GM12872 (cell line): ENCODE measurements at regions not wholly inside any gene's neighbourhood (a gene's known extent, or its start where the extent isn't known, plus 50 kb on each side); places are given as distances from the start of the nearest gene placed in this dataset.

ENCODE experiments used
- TF ChIP-seq, protein P1 (sequence below): IDR thresholded peaks from 3 replicates; pipeline ENCODE4 v1.5.1; 2011; ENCODE audit warnings: low read depth, mild to moderate bottlenecking, low read length, moderate library complexity; ENCODE audit not compliant: insufficient read depth

DNA sequence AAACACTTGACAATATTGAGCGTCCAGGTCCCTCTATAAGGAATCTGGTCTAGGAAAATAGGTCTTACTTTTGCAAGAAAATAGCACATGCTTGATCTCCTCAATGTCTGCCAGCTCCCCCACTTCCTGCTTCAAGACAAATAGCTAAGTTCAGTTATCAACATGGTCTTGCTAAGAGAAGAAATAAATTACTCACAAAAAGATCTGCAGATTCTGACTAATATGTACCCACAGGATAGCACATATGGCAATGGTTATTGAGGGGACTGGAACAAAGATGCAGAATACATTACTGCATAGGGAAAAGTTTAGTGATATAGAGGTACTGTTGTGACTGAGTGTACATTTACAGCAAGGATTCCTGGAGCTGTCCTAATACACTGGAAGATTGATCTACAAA is 457.5 kb upstream of the GRID2 start:
- TF ChIP-seq, protein P1, sequence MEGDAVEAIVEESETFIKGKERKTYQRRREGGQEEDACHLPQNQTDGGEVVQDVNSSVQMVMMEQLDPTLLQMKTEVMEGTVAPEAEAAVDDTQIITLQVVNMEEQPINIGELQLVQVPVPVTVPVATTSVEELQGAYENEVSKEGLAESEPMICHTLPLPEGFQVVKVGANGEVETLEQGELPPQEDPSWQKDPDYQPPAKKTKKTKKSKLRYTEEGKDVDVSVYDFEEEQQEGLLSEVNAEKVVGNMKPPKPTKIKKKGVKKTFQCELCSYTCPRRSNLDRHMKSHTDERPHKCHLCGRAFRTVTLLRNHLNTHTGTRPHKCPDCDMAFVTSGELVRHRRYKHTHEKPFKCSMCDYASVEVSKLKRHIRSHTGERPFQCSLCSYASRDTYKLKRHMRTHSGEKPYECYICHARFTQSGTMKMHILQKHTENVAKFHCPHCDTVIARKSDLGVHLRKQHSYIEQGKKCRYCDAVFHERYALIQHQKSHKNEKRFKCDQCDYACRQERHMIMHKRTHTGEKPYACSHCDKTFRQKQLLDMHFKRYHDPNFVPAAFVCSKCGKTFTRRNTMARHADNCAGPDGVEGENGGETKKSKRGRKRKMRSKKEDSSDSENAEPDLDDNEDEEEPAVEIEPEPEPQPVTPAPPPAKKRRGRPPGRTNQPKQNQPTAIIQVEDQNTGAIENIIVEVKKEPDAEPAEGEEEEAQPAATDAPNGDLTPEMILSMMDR: no peak

DNA sequence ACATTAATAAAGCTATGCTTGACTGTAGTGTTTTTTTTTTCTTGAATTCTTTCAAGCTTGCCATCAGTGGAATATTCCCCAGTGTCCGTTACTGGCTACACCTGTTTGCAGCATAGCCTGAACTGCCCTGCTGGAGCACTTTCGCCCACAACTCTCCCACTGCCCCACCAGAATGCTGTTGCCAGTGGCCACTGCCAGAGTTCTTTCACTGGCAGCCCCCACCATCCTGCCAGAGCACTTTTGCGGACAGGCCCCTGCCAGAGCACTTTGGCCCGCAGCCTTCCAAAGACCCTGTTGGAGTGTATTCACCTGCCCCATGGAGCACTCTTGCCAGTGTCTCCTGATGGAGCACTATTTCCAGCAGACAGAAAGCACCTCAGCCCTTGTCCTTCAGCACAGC is 452.3 kb upstream of the GRID2 start:
- TF ChIP-seq, protein P1: no peak

DNA sequence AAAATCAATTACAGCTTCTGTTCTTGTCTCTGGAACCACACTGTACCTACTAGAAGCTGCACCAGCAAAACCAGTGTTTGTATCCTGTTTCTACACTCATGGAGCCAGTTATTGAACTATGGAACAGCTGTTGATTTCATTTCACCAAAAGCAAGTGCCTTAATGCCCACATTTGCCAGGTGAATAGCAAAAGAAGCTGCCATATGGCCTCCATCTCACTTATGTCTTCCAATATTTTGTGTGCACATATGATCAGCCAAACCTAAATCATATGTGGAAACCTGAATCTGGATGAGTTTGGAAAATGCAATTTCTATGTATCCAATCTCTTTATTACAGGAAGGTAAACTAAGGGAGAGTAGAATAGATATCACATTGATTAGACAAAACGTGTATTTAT is 415.8 kb upstream of the GRID2 start:
- TF ChIP-seq, protein P1: no peak

DNA sequence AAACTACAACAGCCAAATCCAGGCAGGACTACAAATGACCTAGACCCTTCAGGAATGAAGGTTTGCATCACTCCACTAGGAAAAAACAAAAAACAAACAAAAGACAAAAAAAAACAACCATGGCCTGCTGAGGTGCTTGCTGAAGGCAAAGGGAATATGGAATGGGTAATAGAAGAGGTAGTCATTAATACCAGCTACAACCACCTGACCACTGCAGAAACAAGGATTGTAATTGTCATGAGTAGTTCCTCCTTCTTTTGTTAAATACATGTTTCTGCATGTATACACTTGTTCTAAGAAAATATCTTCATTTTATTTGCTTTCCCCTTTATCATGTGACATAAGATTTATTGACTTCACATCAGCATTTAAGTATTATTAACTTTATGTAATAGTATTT is 409.8 kb upstream of the GRID2 start:
- TF ChIP-seq, protein P1: no peak

DNA sequence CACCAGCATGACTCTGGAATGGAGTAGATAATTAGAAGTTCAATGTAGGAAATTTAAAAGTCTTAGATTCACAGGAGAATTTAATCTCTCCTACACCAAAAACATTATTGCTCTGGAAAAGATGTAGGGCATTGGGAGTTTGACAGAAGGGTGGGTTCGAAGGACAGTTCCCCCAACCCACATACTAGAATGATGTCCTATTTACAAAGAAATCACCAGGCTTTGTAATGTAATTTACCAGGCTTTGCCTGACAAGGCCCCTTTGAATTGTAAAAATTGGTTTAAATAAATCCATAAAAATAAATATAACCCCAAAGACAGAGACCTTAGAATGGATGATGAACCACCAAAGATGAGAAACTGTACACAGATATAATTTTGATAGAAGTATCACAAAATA is 399.2 kb upstream of the GRID2 start:
- TF ChIP-seq, protein P1: no peak

DNA sequence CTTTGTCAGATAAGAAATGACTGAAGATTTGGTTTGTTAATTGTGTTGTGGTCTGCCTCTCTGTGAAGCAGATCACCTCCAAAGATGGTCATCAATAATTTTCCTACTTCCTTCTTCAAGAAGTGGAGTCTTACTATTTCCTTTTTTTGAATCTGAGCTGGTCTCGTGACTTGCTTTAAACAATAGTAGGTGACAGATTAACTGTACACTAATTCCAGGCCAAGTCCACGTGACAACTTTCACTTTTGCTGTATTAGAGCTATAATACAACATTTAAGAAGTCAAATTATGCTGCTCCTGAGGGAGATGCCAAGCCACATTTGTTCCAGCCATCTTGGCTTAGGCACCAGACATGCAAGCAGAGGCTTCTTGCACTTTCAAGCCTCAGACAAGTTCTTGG is 393.8 kb upstream of the GRID2 start:
- TF ChIP-seq, protein P1: no peak

DNA sequence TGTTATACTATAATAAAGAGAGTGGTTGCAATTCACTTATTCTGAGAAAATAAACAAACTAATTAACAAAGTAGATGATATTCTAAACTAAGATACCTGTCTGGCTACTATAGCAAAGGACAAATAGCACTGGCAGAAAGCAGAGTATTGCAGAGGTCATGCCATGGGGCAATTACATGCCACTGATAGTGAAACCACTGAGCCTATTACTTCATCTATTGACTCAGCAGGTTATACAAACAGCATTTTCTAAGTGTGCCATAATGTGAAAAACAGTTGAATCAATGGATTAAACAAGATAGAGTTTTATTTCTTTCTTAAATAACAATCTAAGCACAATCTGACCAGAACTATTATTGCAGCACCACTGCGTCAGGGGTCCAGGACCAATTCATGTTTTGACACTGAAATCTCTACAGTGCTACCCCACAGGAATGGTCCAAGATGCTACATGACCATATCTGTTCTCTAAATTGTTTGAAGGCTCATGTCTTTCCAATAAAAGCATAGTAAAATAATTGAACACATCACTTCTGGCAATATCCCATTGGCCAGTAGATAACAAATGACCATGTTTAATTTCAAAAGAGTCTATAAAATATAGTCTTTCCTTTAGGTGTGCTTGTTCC is 389.5 kb upstream of the GRID2 start:
- TF ChIP-seq, protein P1: no peak

DNA sequence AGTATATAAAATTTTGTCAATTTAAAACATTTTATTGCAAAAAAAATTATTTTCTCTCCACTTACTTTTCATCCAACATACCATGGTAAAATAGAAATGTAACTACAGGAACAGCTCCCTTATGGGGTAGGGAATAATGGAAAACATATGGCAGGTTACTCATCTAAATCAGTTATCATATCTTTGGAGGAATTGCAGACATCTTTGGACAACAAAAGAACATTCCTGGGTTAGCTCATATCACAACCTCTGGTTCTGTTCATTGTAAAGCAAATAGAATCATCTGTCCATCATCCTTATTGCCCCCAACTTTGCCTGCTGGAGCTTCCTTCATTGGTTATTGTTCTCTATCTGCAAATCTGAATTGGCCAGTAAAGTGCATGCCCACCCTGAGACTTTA is 387.5 kb upstream of the GRID2 start:
- TF ChIP-seq, protein P1: no peak
